ENCODE measurements at regions not wholly inside any gene's neighbourhood (a gene's known extent, or its start where the extent isn't known, plus 50 kb on each side); places are given as distances from the start of the nearest gene placed in this dataset.
"Not testable (repeated sequence)": the region's sequence is repeated elsewhere in the genome, so short reads cannot be mapped to it uniquely, and the experiment has no call there.

GRCh38 chr13:87093399-87093798 lies 577.8 kb upstream of the SLITRK5 start:
- DNase-seq (ENCODE audit: low read depth in 2 of 2) = no peak

- no peak for DNase-seq (ENCODE audit: low read depth in 2 of 2)
Observed at GRCh38 chr13:87094646-87095045, 576.5 kb upstream of the SLITRK5 start.

- DNase-seq (ENCODE audit: low read depth in 2 of 2) = no peak
Observed at GRCh38 chr13:87100431-87100830, 570.7 kb upstream of the SLITRK5 start.

- no peak for DNase-seq (ENCODE audit: low read depth in 2 of 2)
Observed at GRCh38 chr13:87107651-87108050, 563.5 kb upstream of the SLITRK5 start.

GRCh38 chr13:87120476-87120875 lies 550.7 kb upstream of the SLITRK5 start:
- DNase-seq (ENCODE audit: low read depth in 2 of 2) = no peak

GRCh38 chr13:87122551-87122950 lies 548.6 kb upstream of the SLITRK5 start:
- no peak for DNase-seq (ENCODE audit: low read depth in 2 of 2)

GRCh38 chr13:87123987-87124784 lies 547.0 kb upstream of the SLITRK5 start:
- no peak for DNase-seq (ENCODE audit: low read depth in 2 of 2)

GRCh38 chr13:87124785-87125074 lies 546.4 kb upstream of the SLITRK5 start:
- no peak for DNase-seq (ENCODE audit: low read depth in 2 of 2)

GRCh38 chr13:87128036-87128435 lies 543.1 kb upstream of the SLITRK5 start:
- DNase-seq (ENCODE audit: low read depth in 2 of 2) = no peak

GRCh38 chr13:87128491-87128890 lies 542.7 kb upstream of the SLITRK5 start:
- DNase-seq (ENCODE audit: low read depth in 2 of 2) = no peak

- no peak for DNase-seq (ENCODE audit: low read depth in 2 of 2)
Observed at GRCh38 chr13:87129602-87130300, 541.4 kb upstream of the SLITRK5 start.

GRCh38 chr13:87130423-87130822 lies 540.7 kb upstream of the SLITRK5 start:
- no peak for DNase-seq (ENCODE audit: low read depth in 2 of 2)

GRCh38 chr13:87131611-87132010 lies 539.6 kb upstream of the SLITRK5 start:
- DNase-seq (ENCODE audit: low read depth in 2 of 2) = no peak

GRCh38 chr13:87138866-87139265 lies 532.3 kb upstream of the SLITRK5 start:
- DNase-seq (ENCODE audit: low read depth in 2 of 2) = no peak

GRCh38 chr13:87147076-87147475 lies 524.1 kb upstream of the SLITRK5 start:
- no peak for DNase-seq (ENCODE audit: low read depth in 2 of 2)

- no peak for DNase-seq (ENCODE audit: low read depth in 2 of 2)
Observed at GRCh38 chr13:87153371-87153770, 517.8 kb upstream of the SLITRK5 start.

GRCh38 chr13:87166348-87166747 lies 504.8 kb upstream of the SLITRK5 start:
- DNase-seq (ENCODE audit: low read depth in 2 of 2) = no peak

- DNase-seq (ENCODE audit: low read depth in 2 of 2) = no peak
Observed at GRCh38 chr13:87168390-87168789, 502.8 kb upstream of the SLITRK5 start.

GRCh38 chr13:87169337-87169736 lies 501.8 kb upstream of the SLITRK5 start:
- DNase-seq (ENCODE audit: low read depth in 2 of 2) = no peak

- DNase-seq (ENCODE audit: low read depth in 2 of 2) = no peak
Observed at GRCh38 chr13:87172166-87172835, 498.9 kb upstream of the SLITRK5 start.

GRCh38 chr13:87185138-87185537 lies 486.0 kb upstream of the SLITRK5 start:
- DNase-seq (ENCODE audit: low read depth in 2 of 2) = not testable (repeated sequence)

GRCh38 chr13:87186647-87187046 lies 484.5 kb upstream of the SLITRK5 start:
- DNase-seq (ENCODE audit: low read depth in 2 of 2) = not testable (repeated sequence)

- DNase-seq (ENCODE audit: low read depth in 2 of 2) = not testable (repeated sequence)
Observed at GRCh38 chr13:87191485-87191884, 479.7 kb upstream of the SLITRK5 start.
